ENCODE measurements at regions not wholly inside any gene's neighbourhood (a gene's known extent, or its start where the extent isn't known, plus 50 kb on each side); places are given as distances from the start of the nearest gene placed in this dataset.

- DNase-seq: no peak
Observed at GRCh38 chr1:116299248-116299647, 73.8 kb upstream of the ATP1A1 start.

DNA sequence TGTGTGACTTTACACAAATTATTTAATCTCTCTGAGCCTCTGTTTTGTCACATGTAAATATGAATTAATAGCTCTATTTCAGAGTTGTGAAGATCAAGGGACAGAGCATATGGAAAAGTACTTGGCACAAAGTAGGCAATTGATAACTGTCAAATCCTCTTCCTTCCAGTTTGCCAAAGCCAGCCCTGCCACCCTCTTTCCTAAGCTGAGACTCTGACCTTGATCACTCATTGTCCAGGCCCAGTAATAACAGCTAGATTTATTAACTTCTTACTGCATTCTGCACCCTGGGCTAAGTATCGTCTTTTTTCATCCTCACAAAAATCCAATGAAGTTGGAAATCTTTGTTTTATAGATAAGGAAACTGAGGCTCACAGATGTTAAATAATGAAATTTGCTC lies 70.8 kb upstream of the ATP1A1 start:
- no peak for DNase-seq

DNA sequence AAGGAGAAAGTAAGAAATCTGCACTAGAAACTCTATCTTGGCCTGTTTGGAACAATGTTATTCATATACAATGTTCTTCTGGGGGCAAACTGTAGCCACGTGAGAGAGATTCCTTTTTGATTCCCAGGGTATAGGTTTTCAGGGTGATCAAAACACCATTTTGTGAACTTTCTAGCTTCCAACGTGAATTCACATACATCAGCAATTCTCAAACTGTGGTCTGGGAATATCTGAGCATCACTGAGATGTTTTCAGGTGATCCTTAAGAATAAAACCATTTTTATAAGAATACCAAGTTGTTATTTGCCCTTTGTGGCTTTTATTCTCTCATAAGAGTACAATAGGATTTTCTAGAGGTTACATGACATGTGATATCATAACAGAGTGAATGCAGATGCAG lies 66.9 kb upstream of the ATP1A1 start:
- no peak for DNase-seq

DNA sequence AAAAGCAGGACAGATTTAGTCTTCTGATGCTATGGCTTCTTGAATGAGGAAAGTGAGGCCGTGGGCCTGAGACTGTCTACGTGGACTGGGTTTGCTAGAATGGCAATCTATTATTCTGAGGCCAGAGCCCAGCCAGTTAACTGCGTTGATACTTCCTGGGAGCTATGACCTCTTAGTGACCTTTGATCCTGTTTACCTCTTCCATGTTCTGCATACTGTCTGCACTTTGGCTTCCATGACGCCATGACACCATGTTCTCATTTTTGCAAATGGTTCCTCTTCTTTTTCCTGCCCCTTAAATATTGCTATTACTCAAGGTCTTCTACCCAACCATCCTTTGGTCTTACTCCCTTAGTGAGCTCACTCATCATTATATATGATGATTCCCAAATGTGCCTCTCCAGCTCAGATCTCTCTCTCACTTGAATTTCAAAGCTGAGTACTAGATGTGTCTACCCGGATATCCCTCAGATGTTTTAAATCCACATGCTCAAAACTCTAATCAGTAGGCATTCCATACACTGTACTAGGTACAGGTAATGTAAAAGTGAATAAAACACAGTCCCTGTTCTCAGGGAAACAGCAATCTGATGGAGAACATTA lies 66.1 kb upstream of the ATP1A1 start:
- DNase-seq: no peak

DNA sequence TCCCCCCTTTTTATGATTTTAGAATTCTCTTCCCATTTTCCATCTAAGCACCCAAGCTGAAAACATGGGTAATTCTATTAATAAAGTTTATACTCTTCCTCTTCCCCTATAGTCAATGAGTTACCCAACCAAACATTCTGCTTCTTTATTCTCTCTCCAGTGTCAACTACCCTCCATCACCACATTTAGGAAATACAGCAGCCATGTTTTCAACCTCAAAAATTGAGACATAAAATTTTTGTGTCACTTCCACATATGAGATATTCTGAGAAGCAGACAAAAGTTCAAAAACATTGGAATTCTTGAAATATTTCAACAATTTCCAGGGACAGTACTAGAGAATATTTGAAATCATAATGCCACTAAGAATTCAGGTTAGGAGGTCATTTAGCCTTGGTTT lies 64.8 kb upstream of the ATP1A1 start:
- DNase-seq: no peak

DNA sequence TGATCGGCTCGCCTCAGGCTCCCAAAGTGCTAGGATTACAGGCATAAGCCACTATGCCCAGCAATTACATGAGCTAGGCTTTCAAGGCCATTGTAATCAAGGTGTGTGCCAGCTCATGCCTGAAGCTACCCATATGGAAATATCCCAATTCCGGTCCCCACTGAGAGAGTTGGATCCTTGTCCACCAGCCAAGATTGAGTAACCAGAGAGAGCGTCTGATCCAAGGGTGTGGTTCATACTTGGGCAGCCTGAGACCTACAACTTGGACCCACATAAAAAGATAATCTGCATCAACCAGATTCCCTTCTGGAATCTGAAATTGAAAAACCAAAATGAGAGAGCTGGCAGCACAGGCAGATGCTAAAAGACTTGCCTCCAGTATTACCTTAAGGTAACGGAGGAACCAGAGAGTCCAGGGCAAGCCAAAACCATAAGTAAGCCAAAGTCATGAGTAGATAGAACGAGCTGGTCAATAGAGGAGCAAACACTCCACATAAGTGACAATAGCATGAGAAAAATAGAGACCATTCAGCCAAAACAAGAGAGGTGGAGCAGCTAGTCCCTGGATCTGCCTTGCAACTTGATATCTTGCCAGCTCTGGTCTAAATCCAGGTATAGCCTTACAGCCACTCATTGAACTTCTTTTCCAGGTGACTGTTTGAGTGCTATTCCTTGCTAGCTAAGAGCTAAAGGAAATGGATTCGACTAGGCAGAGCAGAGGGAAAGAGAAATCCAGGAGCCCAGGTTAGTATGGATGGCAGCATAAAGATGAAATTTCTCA lies 63.8 kb upstream of the ATP1A1 start:
- peak; percentile 33 for DNase-seq

- DNase-seq: no peak
Observed at GRCh38 chr1:116310180-116310579, 62.9 kb upstream of the ATP1A1 start.

DNA sequence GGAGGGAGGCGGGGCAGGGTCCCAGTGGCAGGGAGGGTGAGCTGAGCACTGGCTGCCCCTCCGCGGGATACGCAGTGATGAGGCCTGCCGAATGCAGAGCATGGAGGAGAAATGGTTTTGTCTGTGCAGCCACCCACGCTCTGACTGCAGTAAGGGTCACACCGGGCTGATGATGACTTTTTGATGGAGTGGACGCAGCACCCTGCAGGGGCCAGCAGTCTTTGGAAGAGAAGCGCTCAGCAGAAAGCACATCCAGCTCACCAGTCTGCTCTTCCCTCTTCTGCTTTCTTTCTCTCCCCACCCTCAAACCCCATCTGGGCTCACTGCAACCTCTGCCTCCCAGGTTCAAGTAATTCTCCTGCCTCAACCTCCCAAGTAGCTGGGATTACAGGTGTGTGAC lies 61.9 kb upstream of the ATP1A1 start:
- DNase-seq: no peak

- no peak for DNase-seq
Observed at GRCh38 chr1:116311756-116312680, 61.0 kb upstream of the ATP1A1 start.

GRCh38 chr1:116312681-116313069 lies 60.4 kb upstream of the ATP1A1 start:
- DNase-seq: no peak

- DNase-seq: no peak
Observed at GRCh38 chr1:116313776-116314175, 59.3 kb upstream of the ATP1A1 start.

DNA sequence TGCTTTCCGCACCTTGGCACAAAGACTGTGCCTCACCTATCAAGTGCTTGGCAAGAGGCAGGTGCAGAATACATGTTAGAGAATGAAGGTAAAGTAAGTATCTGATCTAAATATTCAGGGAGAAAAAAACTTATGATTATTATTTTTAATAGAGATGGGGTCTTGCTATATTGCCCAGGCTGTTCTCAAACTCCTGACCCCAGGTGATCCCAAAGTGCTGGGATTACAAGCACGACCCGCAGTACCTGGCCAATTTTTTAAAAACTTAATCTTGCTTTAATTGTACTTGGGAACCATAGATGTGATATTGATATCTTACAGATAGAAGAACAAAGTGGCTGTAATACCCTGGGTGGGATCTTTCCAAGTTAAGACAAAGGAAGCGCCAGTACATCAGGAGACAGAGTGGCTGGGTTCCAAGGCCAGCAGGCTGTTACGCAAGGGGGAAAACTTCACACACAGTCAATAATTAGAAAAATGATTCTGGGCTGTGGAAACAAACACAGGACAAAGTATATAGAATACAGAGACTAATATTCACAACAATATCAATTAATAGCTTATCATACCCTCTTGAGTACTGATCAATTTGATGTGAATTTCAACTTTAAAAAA lies 58.6 kb upstream of the ATP1A1 start:
- no peak for DNase-seq

DNA sequence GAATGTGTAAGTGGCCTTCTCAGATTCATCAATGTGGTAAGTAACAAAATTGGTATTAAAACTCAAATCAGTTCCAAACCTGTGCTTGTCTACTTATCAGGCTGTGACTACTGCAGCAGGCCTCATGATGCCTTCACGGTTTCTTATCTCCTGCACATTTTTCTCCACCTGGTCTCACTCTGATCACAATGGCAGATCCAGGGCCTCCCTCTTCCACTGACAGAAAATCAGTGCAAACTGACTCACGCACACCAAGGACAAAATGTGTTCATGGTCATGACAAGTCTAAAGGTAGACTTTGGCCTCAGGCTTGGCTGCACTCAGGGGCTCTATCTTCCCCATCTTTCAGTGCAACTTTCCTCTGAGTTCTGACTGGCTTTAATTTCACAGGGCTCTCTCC lies 56.7 kb upstream of the ATP1A1 start:
- DNase-seq: no peak

GRCh38 chr1:116318897-116319296 lies 54.1 kb upstream of the ATP1A1 start:
- DNase-seq: no peak

DNA sequence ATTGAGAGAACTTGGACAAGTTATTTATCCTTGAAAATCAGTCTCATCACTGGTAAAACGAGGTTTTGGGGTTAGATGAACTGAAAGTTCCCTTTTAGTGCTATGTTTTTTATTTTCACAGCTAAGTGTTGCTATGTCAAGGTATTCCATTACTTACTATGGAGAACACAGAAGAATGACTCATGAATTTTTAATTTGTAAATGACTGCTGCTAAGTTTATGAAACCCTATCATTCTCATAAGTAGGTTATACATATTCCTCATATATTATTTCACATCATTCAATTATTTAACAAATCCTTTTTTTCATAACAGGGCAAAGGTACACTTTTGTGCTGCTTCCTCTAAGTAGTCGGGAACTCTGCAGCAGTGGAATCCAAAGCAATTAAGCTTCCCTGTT lies 52.2 kb upstream of the ATP1A1 start:
- DNase-seq: no peak

GRCh38 chr1:116321766-116322175 lies 51.3 kb upstream of the ATP1A1 start:
- DNase-seq: no peak

DNA sequence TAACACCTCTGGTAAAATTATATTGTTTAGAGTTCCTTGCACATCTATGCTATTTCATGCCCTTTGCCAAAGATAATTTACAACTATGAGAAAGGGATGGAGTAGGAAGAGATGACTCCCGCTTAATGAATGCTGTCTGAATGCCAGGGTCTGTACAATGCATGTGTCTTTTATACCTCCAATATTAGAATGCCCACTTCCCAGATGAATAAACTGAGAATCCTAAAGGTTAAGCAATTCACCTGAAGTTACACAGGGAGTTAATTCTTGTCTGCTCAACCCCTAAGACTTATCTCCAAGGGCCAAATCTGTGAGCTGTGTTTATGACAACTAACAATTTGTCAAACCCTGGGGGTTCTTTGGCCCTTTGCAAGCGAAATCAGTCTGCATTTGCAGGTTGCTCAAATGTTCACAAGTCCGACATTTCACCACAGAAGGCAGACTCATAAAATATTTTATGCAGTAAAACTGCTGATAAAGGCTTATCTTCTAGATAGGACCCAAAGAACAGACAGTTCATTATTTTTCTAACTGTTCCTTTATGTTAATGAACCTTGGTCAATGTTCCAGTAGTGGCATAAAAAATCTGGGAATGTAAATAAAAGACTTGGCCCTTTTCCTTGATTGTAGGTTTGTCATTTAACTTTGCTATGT lies 50.2 kb upstream of the ATP1A1 start:
- no peak for DNase-seq
